ENCODE measurements at regions not wholly inside any gene's neighbourhood (a gene's known extent, or its start where the extent isn't known, plus 50 kb on each side); places are given as distances from the start of the nearest gene placed in this dataset.

DNA sequence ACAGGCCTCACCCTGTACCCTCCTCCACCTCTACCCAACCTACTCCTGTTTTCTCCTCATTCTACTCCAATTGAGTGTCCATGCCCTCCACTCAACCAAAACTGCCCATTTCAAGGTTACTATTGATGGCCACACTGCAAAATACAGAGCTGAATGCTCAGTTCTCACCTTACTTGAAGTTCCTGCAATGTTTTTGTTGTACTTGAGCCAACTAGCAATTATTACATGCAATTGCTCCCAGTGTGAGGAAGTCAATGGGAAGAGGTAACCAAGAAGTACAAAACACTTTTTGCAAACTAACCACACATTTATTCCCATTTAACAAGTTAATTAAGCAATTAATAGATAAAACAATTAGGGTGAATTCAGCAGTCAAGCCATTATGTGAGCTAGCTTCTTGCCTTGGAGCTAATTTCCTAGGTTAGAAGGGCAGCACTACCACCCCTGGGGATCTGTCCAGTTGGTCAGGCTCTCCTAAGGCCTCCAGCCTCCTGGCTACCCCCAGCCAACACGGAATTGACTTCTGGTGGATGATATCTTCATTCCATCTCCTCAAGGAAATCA is 52.4 kb upstream of the GGTLC1 start:
- TF ChIP-seq, protein P1, sequence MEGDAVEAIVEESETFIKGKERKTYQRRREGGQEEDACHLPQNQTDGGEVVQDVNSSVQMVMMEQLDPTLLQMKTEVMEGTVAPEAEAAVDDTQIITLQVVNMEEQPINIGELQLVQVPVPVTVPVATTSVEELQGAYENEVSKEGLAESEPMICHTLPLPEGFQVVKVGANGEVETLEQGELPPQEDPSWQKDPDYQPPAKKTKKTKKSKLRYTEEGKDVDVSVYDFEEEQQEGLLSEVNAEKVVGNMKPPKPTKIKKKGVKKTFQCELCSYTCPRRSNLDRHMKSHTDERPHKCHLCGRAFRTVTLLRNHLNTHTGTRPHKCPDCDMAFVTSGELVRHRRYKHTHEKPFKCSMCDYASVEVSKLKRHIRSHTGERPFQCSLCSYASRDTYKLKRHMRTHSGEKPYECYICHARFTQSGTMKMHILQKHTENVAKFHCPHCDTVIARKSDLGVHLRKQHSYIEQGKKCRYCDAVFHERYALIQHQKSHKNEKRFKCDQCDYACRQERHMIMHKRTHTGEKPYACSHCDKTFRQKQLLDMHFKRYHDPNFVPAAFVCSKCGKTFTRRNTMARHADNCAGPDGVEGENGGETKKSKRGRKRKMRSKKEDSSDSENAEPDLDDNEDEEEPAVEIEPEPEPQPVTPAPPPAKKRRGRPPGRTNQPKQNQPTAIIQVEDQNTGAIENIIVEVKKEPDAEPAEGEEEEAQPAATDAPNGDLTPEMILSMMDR (conservative IDR thresholded peaks at IDR 0.05), result no peak
- H3K9ac ChIP-seq (ENCODE audit: extremely low read depth, low read length, poor library complexity, severe bottlenecking), result no peak overlapping the region
- Mint-ChIP-seq H3K36me3 (ENCODE audit: low read depth) (no peaks in the 10 kb centered on the region), H3K27ac (no peak overlapping the region), H3K27me3 (ENCODE audit: insufficient read depth) (no peaks in the 10 kb centered on the region), H3K4me1 (peaks cover 10% of the 10 kb centered on the region), H3K9me3 (no peaks in the 10 kb centered on the region), H3K4me3 (no peak overlapping the region)
- H3K27ac ChIP-seq (ENCODE audit: low read depth, low read length), result no peak overlapping the region
- peaks cover 7% of the 10 kb centered on the region for H3K4me1 ChIP-seq (ENCODE audit: control insufficient read depth, insufficient read depth, low read length)
- no peak overlapping the region for H3K4me3 ChIP-seq (ENCODE audit: low read length)
- H3K9me3 ChIP-seq (ENCODE audit: control insufficient read depth, low read length), result no peaks in the 10 kb centered on the region
- H3K36me3 ChIP-seq (ENCODE audit: control insufficient read depth, insufficient read depth, low read length), result no peaks in the 10 kb centered on the region
- no peak for DNase-seq
- H3K27me3 ChIP-seq (ENCODE audit: control insufficient read depth, insufficient read depth, low read length, poor library complexity, severe bottlenecking), result no peaks in the 10 kb centered on the region
- 86% methylated on average over 1 of the region's 1 CpG; no CpG with 5 or more reads in 1 of the 2 experiments for WGBS, 2 experiments (ENCODE audit: insufficient coverage in 1 of 2, insufficient read length in 1 of 2)

DNA sequence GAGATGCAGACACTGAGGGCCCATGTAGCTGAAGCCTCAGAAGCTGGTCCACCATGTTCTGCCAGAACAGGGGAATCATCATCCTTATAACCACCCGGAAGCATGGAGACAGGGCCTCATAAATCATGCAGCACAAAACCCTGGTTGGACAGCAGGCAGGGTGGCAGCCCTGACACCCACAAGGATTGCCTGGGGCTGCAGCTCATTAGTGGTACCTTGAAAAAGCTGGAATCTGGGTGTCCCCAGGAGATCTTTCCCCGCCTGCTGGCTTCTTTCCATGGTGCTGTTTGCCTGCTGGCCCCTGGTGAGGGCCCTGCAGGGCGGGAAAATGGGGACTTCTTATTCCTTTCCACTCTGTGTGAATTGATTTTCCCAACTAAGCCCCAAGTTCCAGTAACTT is 50.6 kb upstream of the GGTLC1 start:
- H3K27me3 ChIP-seq (ENCODE audit: control insufficient read depth, insufficient read depth, low read length, poor library complexity, severe bottlenecking), result no peaks in the 10 kb centered on the region
- no peaks in the 10 kb centered on the region for H3K36me3 ChIP-seq (ENCODE audit: control insufficient read depth, insufficient read depth, low read length)
- H3K9me3 Mint-ChIP-seq, result no peaks in the 10 kb centered on the region
- no peak overlapping the region for H3K4me3 Mint-ChIP-seq
- no peak overlapping the region for H3K27ac ChIP-seq (ENCODE audit: low read depth, low read length)
- H3K4me3 ChIP-seq (ENCODE audit: low read length), result no peak overlapping the region
- 91% methylated on average over 3 of the region's 3 CpGs; no CpG with 5 or more reads in 1 of the 2 experiments for WGBS, 2 experiments (ENCODE audit: insufficient coverage in 1 of 2, insufficient read length in 1 of 2)
- H3K4me1 Mint-ChIP-seq, result peaks cover under 1% of the 10 kb centered on the region
- TF ChIP-seq, protein P1 (conservative IDR thresholded peaks at IDR 0.05), result no peak
- no peak overlapping the region for H3K9ac ChIP-seq (ENCODE audit: extremely low read depth, low read length, poor library complexity, severe bottlenecking)
- DNase-seq, result no peak
- no peak overlapping the region for H3K27ac Mint-ChIP-seq
- H3K9me3 ChIP-seq (ENCODE audit: control insufficient read depth, low read length), result no peaks in the 10 kb centered on the region
- H3K36me3 Mint-ChIP-seq (ENCODE audit: low read depth), result no peaks in the 10 kb centered on the region
- no peaks in the 10 kb centered on the region for H3K4me1 ChIP-seq (ENCODE audit: control insufficient read depth, insufficient read depth, low read length)
- H3K27me3 Mint-ChIP-seq (ENCODE audit: insufficient read depth), result peaks cover 2% of the 10 kb centered on the region
